H9 (cell line): ENCODE measurements at regions not wholly inside any gene's neighbourhood (a gene's known extent, or its start where the extent isn't known, plus 50 kb on each side); places are given as distances from the start of the nearest gene placed in this dataset.

Experiments used
- DNase-seq: peaks from one replicate; pipeline ENCODE4 v3.0.0-alpha.2; 2017
- H2AFZ ChIP-seq: one replicate; pipeline ENCODE4 v1.6.1; 2013; ENCODE audit warnings: mild to moderate bottlenecking, low read length, control low read depth, moderate library complexity
- H2AK5ac ChIP-seq: 2 replicates; pipeline ENCODE4 v1.6.1; 2013; ENCODE audit warnings: low read length, control low read depth, mixed read lengths; ENCODE audit not compliant: insufficient read length
- H2BK120ac ChIP-seq: one replicate; pipeline ENCODE4 v1.6.1; 2013; ENCODE audit warnings: low read depth, mild to moderate bottlenecking, low read length, control low read depth, inconsistent platforms; ENCODE audit not compliant: poor library complexity, severe bottlenecking
- H2BK12ac ChIP-seq: 2 replicates; pipeline ENCODE4 v1.6.1; 2013; ENCODE audit warnings: low read length, control low read depth, mixed read lengths, low read depth; ENCODE audit not compliant: insufficient read length
- H2BK15ac ChIP-seq: 2 replicates; pipeline ENCODE4 v1.6.1; 2013; ENCODE audit warnings: low read depth, low read length, control low read depth
- H2BK20ac ChIP-seq: one replicate; pipeline ENCODE4 v1.6.1; 2013; ENCODE audit warnings: low read depth, mild to moderate bottlenecking, low read length, control low read depth, inconsistent platforms; ENCODE audit not compliant: poor library complexity, severe bottlenecking
- H2BK5ac ChIP-seq: 2 replicates; pipeline ENCODE4 v1.6.1; 2013; ENCODE audit warnings: low read length, control low read depth, mixed read lengths; ENCODE audit not compliant: insufficient read length
- H3K14ac ChIP-seq: 2 replicates; pipeline ENCODE4 v1.6.1; 2013; ENCODE audit warnings: low read length, control low read depth; ENCODE audit not compliant: insufficient read depth
- H3K18ac ChIP-seq: 2 replicates; pipeline ENCODE4 v1.6.1; 2013; ENCODE audit warnings: low read depth, mild to moderate bottlenecking, mixed read lengths, low read length, control low read depth; ENCODE audit not compliant: insufficient read length
- H3K23ac ChIP-seq: 2 replicates; pipeline ENCODE4 v1.6.1; 2013; ENCODE audit warnings: low read length, control low read depth, mixed read lengths, low read depth; ENCODE audit not compliant: insufficient read length
- H3K23me2 ChIP-seq: 2 replicates; pipeline ENCODE4 v1.6.1; 2013; ENCODE audit warnings: low read depth, mild to moderate bottlenecking, mixed read lengths, low read length, control low read depth; ENCODE audit not compliant: insufficient read length, poor library complexity, severe bottlenecking
- H3K27ac ChIP-seq: 2 replicates; pipeline ENCODE4 v1.5.1; 2013; ENCODE audit warnings: low read length, control low read depth, mixed read lengths, low read depth; ENCODE audit not compliant: insufficient read length
- H3K27me3 ChIP-seq: 2 replicates; pipeline ENCODE4 v1.6.1; 2013; ENCODE audit warnings: low read length, control low read depth, inconsistent platforms; ENCODE audit not compliant: insufficient read depth
- H3K4ac ChIP-seq: 2 replicates; pipeline ENCODE4 v1.6.1; 2013; ENCODE audit warnings: low read depth, mild to moderate bottlenecking, control low read depth, inconsistent platforms, low read length, moderate library complexity
- H3K4me1 ChIP-seq: 2 replicates; pipeline ENCODE4 v1.6.1; 2013; ENCODE audit warnings: low read length, control low read depth, inconsistent platforms; ENCODE audit not compliant: insufficient read depth
- H3K4me2 ChIP-seq: 2 replicates; pipeline ENCODE4 v1.6.1; 2013; ENCODE audit warnings: low read length, control low read depth, mixed read lengths; ENCODE audit not compliant: insufficient read length, insufficient read depth
- H3K56ac ChIP-seq: 2 replicates; pipeline ENCODE4 v1.6.1; 2013; ENCODE audit warnings: low read depth, mild to moderate bottlenecking, mixed read lengths, low read length, control low read depth; ENCODE audit not compliant: insufficient read length
- H3K79me1 ChIP-seq: 2 replicates; pipeline ENCODE4 v1.6.1; 2013; ENCODE audit warnings: low read depth, mild to moderate bottlenecking, moderate library complexity, low read length, control low read depth, inconsistent platforms; ENCODE audit not compliant: insufficient read depth, poor library complexity, severe bottlenecking
- H3K79me2 ChIP-seq: 2 replicates; pipeline ENCODE4 v1.6.1; 2013; ENCODE audit warnings: low read length, control low read depth, inconsistent platforms; ENCODE audit not compliant: insufficient read depth
- H3K9ac ChIP-seq: 2 replicates; pipeline ENCODE4 v1.6.1; 2013; ENCODE audit warnings: low read length, control low read depth, mixed read lengths; ENCODE audit not compliant: insufficient read length; ENCODE audit errors: extremely low read depth
- H3K9me3 ChIP-seq: one replicate; pipeline ENCODE4 v1.6.1; 2013; ENCODE audit warnings: low read depth, low read length, inconsistent platforms; ENCODE audit not compliant: control insufficient read depth
- H3T11ph ChIP-seq: one replicate; pipeline ENCODE4 v1.6.1; 2013; ENCODE audit warnings: mild to moderate bottlenecking, low read length, control low read depth, inconsistent platforms
- H4K20me1 ChIP-seq: one replicate; pipeline ENCODE4 v1.6.1; 2013; ENCODE audit not compliant: control insufficient read depth, insufficient read length, insufficient read depth
- H4K5ac ChIP-seq: 2 replicates; pipeline ENCODE4 v1.6.1; 2013; ENCODE audit warnings: low read depth, mild to moderate bottlenecking, mixed read lengths, low read length, control low read depth; ENCODE audit not compliant: insufficient read length
- H4K8ac ChIP-seq: replicated peaks from 2 replicates; pipeline ENCODE4 v1.6.1; 2013; ENCODE audit warnings: low read length, control low read depth, mixed read lengths, low read depth; ENCODE audit not compliant: insufficient read length
- H4K91ac ChIP-seq: 2 replicates; pipeline ENCODE4 v1.6.1; 2013; ENCODE audit warnings: low read depth, mild to moderate bottlenecking, moderate library complexity, mixed read lengths, low read length, control low read depth; ENCODE audit not compliant: insufficient read length
- H3K27ac Mint-ChIP-seq, 3 experiments: 2 replicates in 2 of 3; 3 replicates in 1 of 3; pipeline ENCODE4 v1.8.0; 2020 to 2021; ENCODE audit warnings: mixed read lengths in 3 of 3, mild to moderate bottlenecking in 1 of 3, moderate library complexity in 1 of 3
- H3K27me3 Mint-ChIP-seq: 2 replicates; pipeline ENCODE4 v1.8.0; 2021; ENCODE audit warnings: low read depth, mild to moderate bottlenecking, moderate library complexity, mixed read lengths
- H3K36me3 Mint-ChIP-seq, 3 experiments: 2 replicates in 2 of 3; 3 replicates in 1 of 3; pipeline ENCODE4 v1.8.0; 2020 to 2021; ENCODE audit warnings: low read depth in 3 of 3, mixed read lengths in 3 of 3; ENCODE audit not compliant: insufficient read depth in 1 of 3
- H3K4me1 Mint-ChIP-seq, 2 experiments: 2 replicates each; pipeline ENCODE4 v1.8.0; 2020; ENCODE audit warnings: mixed read lengths in 2 of 2
- H3K4me3 Mint-ChIP-seq, 2 experiments: 2 replicates in 1 of 2; 3 replicates in 1 of 2; pipeline ENCODE4 v1.8.0; 2020 to 2021; ENCODE audit warnings: mild to moderate bottlenecking in 2 of 2, mixed read lengths in 2 of 2, moderate library complexity in 1 of 2
- H3K9me3 Mint-ChIP-seq, 2 experiments: 2 replicates in 1 of 2; 3 replicates in 1 of 2; pipeline ENCODE4 v1.8.0; 2020; ENCODE audit warnings: mild to moderate bottlenecking in 2 of 2, mixed read lengths in 2 of 2, moderate library complexity in 1 of 2
- WGBS: extraction: QIAGEN DNeasy Blood & Tissue Kit; methylation state at CpG from one replicate; pipeline ENCODE4 v1.1.7; 2013; ENCODE audit warnings: missing lambda C conversion rate, low lambda C conversion rate, mixed read lengths; ENCODE audit not compliant: insufficient read length; ENCODE audit errors: extremely low coverage; 5-methylcytosine and 5-hydroxymethylcytosine counted together
- TF ChIP-seq, protein P1 (sequence below): fragments of 200-600 bp; sonication (generic); conservative IDR thresholded peaks from 3 replicates; pipeline ENCODE4 v1.8.0; 2021; ENCODE audit warnings: antibody characterized with exemption, mild to moderate bottlenecking

GRCh38 chr12:19689801-19690472 is 250.6 kb downstream of the AEBP2 start:
- Histone ChIP-seq H2BK12ac (no peak overlapping the region), H3K27me3 (no peaks in the 10 kb centered on the region), H3K4ac (no peak overlapping the region), H3K56ac (no peak overlapping the region), H3K4me2 (no peak overlapping the region), H3K23ac (no peak overlapping the region), H3K79me2 (no peaks in the 10 kb centered on the region), H3K9ac (no peak overlapping the region), H2BK5ac (no peak overlapping the region), H3T11ph (no peak overlapping the region), H3K27ac (no peak overlapping the region), H3K9me3 (no peaks in the 10 kb centered on the region), H4K8ac (no peak overlapping the region), H2BK20ac (no peak overlapping the region), H2AK5ac (no peak overlapping the region), H4K91ac (no peak overlapping the region), H4K20me1 (no peaks in the 10 kb centered on the region), H3K23me2 (no peaks in the 10 kb centered on the region), H3K4me1 (no peaks in the 10 kb centered on the region), H2BK120ac (no peak overlapping the region), H2BK15ac (no peak overlapping the region), H3K14ac (no peak overlapping the region), H4K5ac (no peak overlapping the region), H3K18ac (no peak overlapping the region), H3K79me1 (no peaks in the 10 kb centered on the region), H2AFZ (no peak overlapping the region)
- WGBS: no CpG with 5 or more reads among the region's 9 CpGs
- Mint-ChIP-seq H3K9me3 (no peaks in the 10 kb centered on the region), H3K4me1 (no peaks in the 10 kb centered on the region), H3K4me3 (no peak overlapping the region), H3K36me3 (no peaks in the 10 kb centered on the region), H3K27ac (peak overlapping the region in 1 of 3 experiments; percentile 5; a peak in 1 of 7 replicates), H3K27me3 (no peaks in the 10 kb centered on the region)
- TF ChIP-seq, protein P1, sequence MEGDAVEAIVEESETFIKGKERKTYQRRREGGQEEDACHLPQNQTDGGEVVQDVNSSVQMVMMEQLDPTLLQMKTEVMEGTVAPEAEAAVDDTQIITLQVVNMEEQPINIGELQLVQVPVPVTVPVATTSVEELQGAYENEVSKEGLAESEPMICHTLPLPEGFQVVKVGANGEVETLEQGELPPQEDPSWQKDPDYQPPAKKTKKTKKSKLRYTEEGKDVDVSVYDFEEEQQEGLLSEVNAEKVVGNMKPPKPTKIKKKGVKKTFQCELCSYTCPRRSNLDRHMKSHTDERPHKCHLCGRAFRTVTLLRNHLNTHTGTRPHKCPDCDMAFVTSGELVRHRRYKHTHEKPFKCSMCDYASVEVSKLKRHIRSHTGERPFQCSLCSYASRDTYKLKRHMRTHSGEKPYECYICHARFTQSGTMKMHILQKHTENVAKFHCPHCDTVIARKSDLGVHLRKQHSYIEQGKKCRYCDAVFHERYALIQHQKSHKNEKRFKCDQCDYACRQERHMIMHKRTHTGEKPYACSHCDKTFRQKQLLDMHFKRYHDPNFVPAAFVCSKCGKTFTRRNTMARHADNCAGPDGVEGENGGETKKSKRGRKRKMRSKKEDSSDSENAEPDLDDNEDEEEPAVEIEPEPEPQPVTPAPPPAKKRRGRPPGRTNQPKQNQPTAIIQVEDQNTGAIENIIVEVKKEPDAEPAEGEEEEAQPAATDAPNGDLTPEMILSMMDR: no peak
- DNase-seq: no peak
